Effector memory CD8-positive, alpha-beta T cell (primary cell): ENCODE measurements at regions not wholly inside any gene's neighbourhood (a gene's known extent, or its start where the extent isn't known, plus 50 kb on each side); places are given as distances from the start of the nearest gene placed in this dataset.
"Not testable (repeated sequence)": the region's sequence is repeated elsewhere in the genome, so short reads cannot be mapped to it uniquely, and the experiment has no call there.

Experiments
- ATAC-seq: fragments of 150-1000 bp; cut with Tn5 transposase; replicated peaks from 2 replicates; pipeline ENCODE4 v1.10.0; 2021; ENCODE audit warnings: mild to moderate bottlenecking, moderate library complexity
- DNase-seq, 3 experiments: peaks; one replicate each; pipeline ENCODE4 v3.0.0; 2021
- H3K27ac Mint-ChIP-seq, 2 donors: one replicate each; pipeline ENCODE4 v1.8.0; 2022; ENCODE audit warnings: mild to moderate bottlenecking in 2 of 2, mixed read lengths in 2 of 2, moderate library complexity in 2 of 2
- H3K27me3 Mint-ChIP-seq, 2 donors: one replicate each; pipeline ENCODE4 v1.8.0; 2022; ENCODE audit warnings: mixed read lengths in 2 of 2
- H3K36me3 Mint-ChIP-seq: one replicate; pipeline ENCODE4 v1.8.0; 2022; ENCODE audit warnings: mild to moderate bottlenecking, moderate library complexity, mixed read lengths; ENCODE audit not compliant: insufficient read depth
- H3K4me1 Mint-ChIP-seq, 2 donors: one replicate each; pipeline ENCODE4 v1.8.0; 2022; ENCODE audit warnings: low read depth in 2 of 2, mixed read lengths in 2 of 2
- H3K4me3 Mint-ChIP-seq, 2 donors: one replicate each; pipeline ENCODE4 v1.8.0; 2022; ENCODE audit warnings: mild to moderate bottlenecking in 2 of 2, mixed read lengths in 2 of 2, moderate library complexity in 2 of 2
- H3K9me3 Mint-ChIP-seq, 2 donors: one replicate each; pipeline ENCODE4 v1.8.0; 2022; ENCODE audit warnings: mixed read lengths in 2 of 2

GRCh38 chr7:127477295-127478023, 85.0 kb upstream of the ZNF800 start:
- no peaks in the 10 kb centered on the region for H3K4me1 Mint-ChIP-seq
- peaks cover 40 to 49% of the 10 kb centered on the region in 2 donors for H3K27me3 Mint-ChIP-seq
- H3K27ac Mint-ChIP-seq = no peak overlapping the region
- no peak for DNase-seq
- no peaks in the 10 kb centered on the region for H3K36me3 Mint-ChIP-seq
- H3K4me3 Mint-ChIP-seq = no peak overlapping the region
- ATAC-seq = no peak
- no peaks in the 10 kb centered on the region for H3K9me3 Mint-ChIP-seq

DNA sequence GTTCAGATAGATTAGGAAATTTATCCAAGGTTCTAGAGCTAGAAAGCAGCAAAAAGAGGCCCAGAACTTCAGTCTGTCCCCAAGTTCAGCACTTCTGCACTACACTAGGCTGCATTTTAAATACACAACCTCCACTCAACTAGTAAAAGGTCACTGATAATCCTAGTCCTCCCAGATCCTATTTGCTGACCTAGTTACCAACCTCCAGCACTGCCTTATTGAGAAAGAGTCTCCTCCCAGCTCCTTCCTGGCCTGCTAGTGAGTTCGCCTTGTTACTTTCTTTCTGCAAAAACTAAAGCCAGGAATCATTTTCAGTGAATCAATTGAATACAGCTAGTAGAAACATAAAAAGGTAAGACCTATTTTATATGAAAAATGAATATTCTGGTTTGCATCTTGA, 84.1 kb upstream of the ZNF800 start:
- ATAC-seq (no peak), DNase-seq (no peak)
- Mint-ChIP-seq H3K9me3 (no peaks in the 10 kb centered on the region), H3K4me3 (no peak overlapping the region), H3K4me1 (no peaks in the 10 kb centered on the region), H3K27me3 (peaks cover 40 to 44% of the 10 kb centered on the region in 2 donors), H3K27ac (no peak overlapping the region), H3K36me3 (no peaks in the 10 kb centered on the region)

GRCh38 chr7:127474457-127474856, 81.9 kb upstream of the ZNF800 start:
- Mint-ChIP-seq H3K27ac (no peak overlapping the region), H3K27me3 (peaks cover 40 to 44% of the 10 kb centered on the region in 2 donors), H3K4me1 (no peaks in the 10 kb centered on the region), H3K9me3 (no peaks in the 10 kb centered on the region), H3K4me3 (no peak overlapping the region), H3K36me3 (no peaks in the 10 kb centered on the region)
- ATAC-seq (no peak), DNase-seq (no peak)

DNA sequence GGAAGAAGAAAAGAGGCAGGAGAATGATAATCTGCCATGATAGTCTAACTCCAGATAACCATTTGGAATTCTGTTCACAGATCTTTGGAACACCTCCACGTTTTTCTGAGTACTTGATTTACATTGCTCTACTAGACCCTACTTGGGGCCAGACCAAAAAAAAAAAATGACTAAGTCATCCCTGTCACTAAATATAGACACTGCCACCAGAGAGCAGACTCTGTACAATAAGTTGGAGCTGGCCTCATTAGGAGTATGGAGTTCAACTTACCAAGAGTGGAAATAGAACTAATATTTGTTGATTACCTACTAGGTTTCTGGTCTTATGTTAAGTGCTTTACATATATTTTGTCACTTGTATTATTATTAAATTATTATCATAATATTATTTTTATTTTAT, 80.9 kb upstream of the ZNF800 start:
- Mint-ChIP-seq H3K9me3 (no peaks in the 10 kb centered on the region), H3K4me1 (no peaks in the 10 kb centered on the region), H3K4me3 (no peak overlapping the region), H3K27me3 (peaks cover 35 to 40% of the 10 kb centered on the region in 2 donors), H3K27ac (no peak overlapping the region), H3K36me3 (no peaks in the 10 kb centered on the region)
- DNase-seq = no peak
- ATAC-seq = no peak

- H3K27me3 Mint-ChIP-seq = peaks cover 3 to 18% of the 10 kb centered on the region in 2 donors
- DNase-seq (no peak), ATAC-seq (no peak)
- no peaks in the 10 kb centered on the region for H3K36me3 Mint-ChIP-seq
- peaks cover 0 to 7% of the 10 kb centered on the region in 2 donors for H3K9me3 Mint-ChIP-seq
- H3K4me3 Mint-ChIP-seq = no peak overlapping the region
- H3K27ac Mint-ChIP-seq = no peak overlapping the region
- H3K4me1 Mint-ChIP-seq = no peaks in the 10 kb centered on the region
Observed at GRCh38 chr7:127460077-127460476, 67.6 kb upstream of the ZNF800 start.

DNA sequence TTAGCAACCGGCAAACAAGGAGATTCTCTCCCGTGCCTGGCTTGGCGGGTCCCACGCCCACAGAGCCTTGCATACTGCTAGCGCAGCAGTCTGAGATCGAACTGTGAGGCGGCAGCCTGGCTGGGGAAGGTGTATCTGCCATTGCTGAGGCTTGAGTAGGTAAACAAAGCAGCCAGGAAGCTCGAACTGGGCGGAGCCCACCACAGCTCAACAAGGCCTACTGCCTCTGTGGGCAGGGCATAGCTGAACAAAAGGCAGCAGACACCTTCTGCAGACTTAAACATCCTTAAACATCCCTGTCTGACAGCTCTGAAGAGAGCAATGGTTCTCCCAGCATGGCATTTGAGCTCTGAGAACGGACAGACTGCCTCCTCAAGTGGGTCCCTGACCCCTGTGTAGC, 58.8 kb upstream of the ZNF800 start:
- ATAC-seq, H3K36me3 Mint-ChIP-seq, H3K4me3 Mint-ChIP-seq, H3K4me1 Mint-ChIP-seq, DNase-seq, H3K27ac Mint-ChIP-seq, H3K9me3 Mint-ChIP-seq: not testable (repeated sequence)
- peaks cover 60 to 72% of the 10 kb centered on the region in 2 donors for H3K27me3 Mint-ChIP-seq

- Mint-ChIP-seq H3K9me3 (no peaks in the 10 kb centered on the region), H3K36me3 (no peaks in the 10 kb centered on the region), H3K27ac (no peak overlapping the region), H3K27me3 (peaks cover 48 to 55% of the 10 kb centered on the region in 2 donors), H3K4me3 (no peak overlapping the region), H3K4me1 (peaks cover 2 to 3% of the 10 kb centered on the region in 2 donors)
- no peak for DNase-seq
- ATAC-seq = no peak
Observed at GRCh38 chr7:127448566-127448965, 56.1 kb upstream of the ZNF800 start.

DNA sequence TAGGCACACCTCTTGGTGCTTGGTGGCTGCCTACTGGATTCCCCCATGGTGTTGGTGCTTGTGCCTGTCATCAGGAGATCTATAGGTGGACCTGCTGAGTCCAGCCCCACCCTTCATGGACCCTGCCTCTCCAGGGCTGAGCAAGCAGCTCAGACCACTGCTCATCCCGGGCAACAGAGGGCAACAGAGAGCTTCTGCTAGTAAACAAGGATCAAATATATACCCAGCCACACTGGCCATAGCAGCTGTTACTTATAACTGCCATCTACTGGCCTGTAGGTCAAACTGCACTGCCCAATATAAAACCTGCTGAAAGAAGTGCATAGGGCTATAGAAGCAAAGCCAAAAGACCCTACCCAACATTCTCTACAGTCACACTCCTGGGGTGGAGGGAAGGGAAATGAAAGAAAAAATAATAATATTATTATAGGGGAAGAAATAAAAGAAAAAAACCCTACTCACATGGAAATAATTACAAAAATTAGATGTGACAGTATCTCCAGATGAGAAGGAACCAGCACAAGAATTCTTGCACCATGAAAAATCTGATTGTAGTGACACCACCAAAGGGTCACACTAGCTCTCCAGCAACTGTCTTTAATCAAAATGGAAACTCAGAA, 54.9 kb upstream of the ZNF800 start:
- Mint-ChIP-seq H3K36me3 (no peaks in the 10 kb centered on the region), H3K9me3 (no peaks in the 10 kb centered on the region), H3K4me3 (no peak overlapping the region), H3K27ac (no peak overlapping the region), H3K27me3 (peaks cover 44 to 50% of the 10 kb centered on the region in 2 donors), H3K4me1 (peaks cover 2 to 3% of the 10 kb centered on the region in 2 donors)
- DNase-seq (peak; percentile 47 to 51 (median 50)), ATAC-seq (peak; percentile 100)

DNA sequence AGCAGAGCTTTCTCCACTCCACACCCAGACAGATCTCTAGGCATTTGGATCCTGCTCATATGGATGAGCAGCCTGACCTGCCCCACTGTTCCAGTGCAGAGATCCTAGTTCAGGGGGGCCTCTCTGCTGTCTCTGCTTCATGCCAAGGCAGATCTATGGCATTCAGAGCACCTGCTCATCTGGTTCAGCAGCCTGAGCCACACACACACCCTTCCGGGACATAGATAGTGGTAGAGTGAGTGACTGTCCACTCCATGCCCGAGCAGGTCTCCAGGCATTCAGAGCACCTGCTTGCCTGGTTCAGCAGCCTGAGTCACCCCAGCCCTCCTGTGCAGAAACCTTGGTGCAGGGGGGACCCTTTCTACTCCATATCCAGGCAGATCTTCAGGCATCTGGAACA, 54.3 kb upstream of the ZNF800 start:
- Mint-ChIP-seq H3K36me3 (no peaks in the 10 kb centered on the region), H3K9me3 (no peaks in the 10 kb centered on the region), H3K4me3 (no peak overlapping the region), H3K27ac (no peak overlapping the region), H3K4me1 (peaks cover 2 to 3% of the 10 kb centered on the region in 2 donors), H3K27me3 (peaks cover 40 to 47% of the 10 kb centered on the region in 2 donors)
- no peak for DNase-seq
- ATAC-seq = no peak
